ENCODE measurements at regions not wholly inside any gene's neighbourhood (a gene's known extent, or its start where the extent isn't known, plus 50 kb on each side); places are given as distances from the start of the nearest gene placed in this dataset.

DNA sequence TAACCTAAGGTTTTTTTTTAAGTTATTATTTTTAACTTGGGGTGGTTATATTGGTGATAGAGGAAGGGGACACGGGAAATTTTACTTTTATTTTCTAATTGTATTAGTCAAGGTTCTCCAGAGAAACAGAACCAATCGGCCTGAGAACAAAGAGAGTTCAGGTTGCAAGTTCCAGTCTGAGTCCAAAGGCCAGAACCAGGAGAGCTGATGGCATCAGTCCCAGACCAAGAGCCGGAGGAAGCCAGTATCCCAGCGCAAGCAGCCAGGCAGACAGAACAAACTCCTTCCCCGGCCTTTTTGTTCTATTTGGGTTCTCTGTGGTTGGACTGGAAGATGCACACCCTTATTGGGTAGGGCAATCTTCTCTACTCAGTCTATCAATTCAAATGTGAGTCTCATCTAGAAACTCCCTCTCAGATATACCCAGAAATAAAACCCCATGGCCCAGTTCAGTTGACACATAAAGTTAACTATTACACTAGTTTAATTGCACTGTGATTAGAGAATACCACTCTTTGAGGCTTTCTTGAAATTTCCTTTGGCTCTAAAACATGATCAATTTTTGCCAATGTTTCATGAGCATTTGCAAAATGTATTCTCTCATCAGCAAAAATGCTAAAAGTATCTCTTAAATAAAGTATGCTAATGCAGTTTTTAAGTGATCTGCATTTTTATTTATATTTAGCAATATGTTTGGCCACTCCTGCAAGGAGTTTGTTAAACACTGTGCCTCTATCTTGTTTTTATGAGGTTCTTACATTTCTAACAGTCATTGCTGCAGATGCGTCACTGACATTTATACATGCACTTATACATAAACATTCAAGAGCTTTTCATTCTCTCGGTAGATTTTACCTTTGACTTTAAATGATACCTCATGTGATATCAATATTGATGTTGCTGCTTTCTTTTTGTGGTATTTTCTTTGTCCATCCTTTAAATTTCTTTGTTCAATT is 103.2 kb upstream of the SSTR4 start:
- Histone ChIP-seq H3K36me3 (ENCODE audit: insufficient read depth, low read depth, low read length) (no peaks in the 10 kb centered on the region), H3K27ac (ENCODE audit: low read length) (no peak overlapping the region), H3K9ac (ENCODE audit: low read depth, low read length) (no peak overlapping the region), H3K27me3 (ENCODE audit: insufficient read depth, low read length) (no peaks in the 10 kb centered on the region), H3K4me1 (ENCODE audit: insufficient read depth, low read length) (no peaks in the 10 kb centered on the region), H3K4me3 (ENCODE audit: low read length) (no peak overlapping the region), H3K9me3 (ENCODE audit: insufficient read depth, low read depth, low read length) (no peaks in the 10 kb centered on the region)

DNA sequence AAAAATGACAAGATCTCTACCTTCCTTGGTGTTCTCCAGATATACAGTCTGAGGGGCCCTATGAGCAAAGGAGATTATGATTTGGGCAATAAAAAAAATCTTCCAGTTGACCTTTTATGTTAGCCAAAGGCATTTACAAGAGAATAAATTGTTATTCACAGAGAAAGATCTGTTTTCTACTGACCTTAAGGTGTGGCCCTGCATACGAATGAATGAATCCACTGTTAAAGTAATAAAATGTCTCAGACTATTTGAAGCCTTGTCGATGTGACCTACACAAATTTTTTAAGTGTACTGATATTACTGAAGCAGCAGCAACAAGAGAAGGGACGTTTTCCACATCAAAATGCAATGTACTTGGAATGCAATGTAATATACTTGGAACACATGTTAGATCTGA is 95.9 kb upstream of the SSTR4 start:
- H3K27me3 ChIP-seq (ENCODE audit: insufficient read depth, low read length): no peaks in the 10 kb centered on the region
- H3K4me1 ChIP-seq (ENCODE audit: insufficient read depth, low read length): no peaks in the 10 kb centered on the region
- H3K9ac ChIP-seq (ENCODE audit: low read depth, low read length): no peak overlapping the region
- H3K36me3 ChIP-seq (ENCODE audit: insufficient read depth, low read depth, low read length): no peaks in the 10 kb centered on the region
- no peak overlapping the region for H3K27ac ChIP-seq (ENCODE audit: low read length)
- no peaks in the 10 kb centered on the region for H3K9me3 ChIP-seq (ENCODE audit: insufficient read depth, low read depth, low read length)
- no peak overlapping the region for H3K4me3 ChIP-seq (ENCODE audit: low read length)

DNA sequence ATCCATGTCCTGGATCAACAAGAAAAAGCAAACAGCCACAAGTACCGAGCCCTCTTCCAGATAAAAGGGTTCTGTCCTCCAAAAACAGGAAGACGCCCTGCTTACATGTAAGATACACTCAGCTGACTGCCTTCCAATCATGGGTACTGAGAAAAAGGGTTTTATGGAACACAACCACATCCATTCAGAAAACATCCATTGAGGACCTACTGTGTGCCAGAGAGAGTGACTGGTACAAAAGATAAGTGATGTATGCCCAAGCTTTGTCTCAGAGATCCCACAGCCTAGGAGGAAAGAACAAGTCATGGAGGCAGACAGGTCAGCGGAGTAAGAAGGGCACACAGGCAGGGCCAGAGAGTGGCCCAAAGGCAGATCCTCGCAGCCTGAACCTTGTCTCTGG is 94.8 kb upstream of the SSTR4 start:
- Histone ChIP-seq H3K27ac (ENCODE audit: low read length) (no peak overlapping the region), H3K27me3 (ENCODE audit: insufficient read depth, low read length) (no peaks in the 10 kb centered on the region), H3K9me3 (ENCODE audit: insufficient read depth, low read depth, low read length) (no peaks in the 10 kb centered on the region), H3K4me3 (ENCODE audit: low read length) (no peak overlapping the region), H3K9ac (ENCODE audit: low read depth, low read length) (no peak overlapping the region), H3K36me3 (ENCODE audit: insufficient read depth, low read depth, low read length) (no peaks in the 10 kb centered on the region), H3K4me1 (ENCODE audit: insufficient read depth, low read length) (no peaks in the 10 kb centered on the region)

DNA sequence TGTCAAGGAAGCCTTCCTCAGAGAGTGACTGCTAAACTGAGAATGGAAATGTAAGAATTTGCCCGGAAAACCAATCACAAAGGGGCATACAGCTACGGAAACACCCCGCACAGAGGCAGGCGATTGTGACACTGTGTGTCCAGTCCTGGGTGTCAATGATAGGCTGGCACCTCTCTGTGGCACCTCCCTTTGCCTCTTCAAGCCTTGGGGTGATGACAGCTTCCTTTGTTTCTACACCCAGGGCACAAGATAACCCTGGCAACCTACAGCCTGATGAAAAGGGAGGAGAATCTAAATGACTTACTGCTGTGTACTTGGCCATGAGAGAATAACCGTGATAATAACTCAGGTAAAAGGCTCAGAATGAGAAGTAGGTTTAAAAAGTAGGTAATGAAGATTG is 93.6 kb upstream of the SSTR4 start:
- Histone ChIP-seq H3K4me1 (ENCODE audit: insufficient read depth, low read length) (no peaks in the 10 kb centered on the region), H3K27ac (ENCODE audit: low read length) (no peak overlapping the region), H3K36me3 (ENCODE audit: insufficient read depth, low read depth, low read length) (no peaks in the 10 kb centered on the region), H3K9me3 (ENCODE audit: insufficient read depth, low read depth, low read length) (no peaks in the 10 kb centered on the region), H3K27me3 (ENCODE audit: insufficient read depth, low read length) (no peaks in the 10 kb centered on the region), H3K4me3 (ENCODE audit: low read length) (no peak overlapping the region), H3K9ac (ENCODE audit: low read depth, low read length) (no peak overlapping the region)

DNA sequence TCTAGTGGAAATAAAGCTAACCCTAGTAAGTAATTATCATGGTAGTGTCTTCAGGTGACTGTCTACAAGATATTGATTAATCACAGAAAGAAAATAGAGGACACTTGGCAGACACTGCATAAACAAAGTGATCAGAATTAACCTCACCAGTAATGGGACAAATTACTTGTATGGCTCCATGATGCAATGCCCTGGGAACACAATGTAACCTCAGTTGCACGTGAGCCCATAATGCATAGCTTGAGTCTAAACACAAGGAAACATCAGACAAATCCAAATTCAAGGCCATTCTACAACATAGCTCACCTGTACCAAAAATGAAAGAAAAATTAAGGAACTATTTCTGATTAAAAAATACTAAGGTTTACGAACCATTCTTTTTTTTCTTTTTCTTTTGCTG is 92.4 kb upstream of the SSTR4 start:
- Histone ChIP-seq H3K36me3 (ENCODE audit: insufficient read depth, low read depth, low read length) (no peaks in the 10 kb centered on the region), H3K27ac (ENCODE audit: low read length) (no peak overlapping the region), H3K9me3 (ENCODE audit: insufficient read depth, low read depth, low read length) (no peaks in the 10 kb centered on the region), H3K27me3 (ENCODE audit: insufficient read depth, low read length) (no peaks in the 10 kb centered on the region), H3K4me1 (ENCODE audit: insufficient read depth, low read length) (no peaks in the 10 kb centered on the region), H3K4me3 (ENCODE audit: low read length) (no peak overlapping the region), H3K9ac (ENCODE audit: low read depth, low read length) (no peak overlapping the region)

DNA sequence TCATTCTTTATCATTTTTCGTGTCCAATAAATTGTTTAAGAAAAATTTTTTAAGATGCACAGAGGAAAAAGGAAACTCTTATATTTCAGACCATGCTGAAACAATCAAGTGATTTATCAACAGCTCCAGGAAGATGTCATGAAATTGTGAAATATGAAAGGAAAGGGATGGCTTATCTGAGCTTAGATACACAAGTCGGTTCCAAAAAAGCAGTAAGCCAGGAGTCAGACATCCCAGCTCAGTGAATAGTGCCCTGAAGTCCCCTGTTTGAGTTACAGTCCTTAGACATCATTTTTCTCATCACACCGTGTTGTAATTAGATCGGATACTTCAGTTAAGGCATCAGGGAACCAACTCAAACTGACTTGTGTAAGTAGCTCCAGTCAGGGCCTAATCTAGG is 91.0 kb upstream of the SSTR4 start:
- Histone ChIP-seq H3K27me3 (ENCODE audit: insufficient read depth, low read length) (no peaks in the 10 kb centered on the region), H3K36me3 (ENCODE audit: insufficient read depth, low read depth, low read length) (no peaks in the 10 kb centered on the region), H3K4me3 (ENCODE audit: low read length) (no peak overlapping the region), H3K9ac (ENCODE audit: low read depth, low read length) (no peak overlapping the region), H3K27ac (ENCODE audit: low read length) (no peak overlapping the region), H3K4me1 (ENCODE audit: insufficient read depth, low read length) (no peaks in the 10 kb centered on the region), H3K9me3 (ENCODE audit: insufficient read depth, low read depth, low read length) (no peaks in the 10 kb centered on the region)

DNA sequence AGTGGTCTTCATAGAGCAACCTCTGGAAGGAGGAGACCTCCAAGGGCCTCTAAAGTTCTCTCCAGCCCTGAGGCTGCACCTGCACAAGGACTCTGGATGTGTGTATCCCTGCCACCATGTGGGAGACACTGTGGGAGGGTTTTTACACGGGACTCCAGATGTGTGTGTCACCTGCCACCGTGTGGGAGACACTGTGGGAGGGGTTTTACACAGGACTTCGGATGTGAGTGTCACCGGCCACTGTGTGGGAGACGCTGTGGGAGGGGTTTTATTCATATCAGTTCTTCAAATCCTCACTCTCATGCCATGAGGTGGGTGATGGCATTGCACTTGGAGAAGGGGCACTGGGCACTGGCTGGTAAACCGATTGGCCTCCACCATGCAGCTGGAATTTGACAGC is 90.2 kb upstream of the SSTR4 start:
- no peak overlapping the region for H3K27ac ChIP-seq (ENCODE audit: low read length)

DNA sequence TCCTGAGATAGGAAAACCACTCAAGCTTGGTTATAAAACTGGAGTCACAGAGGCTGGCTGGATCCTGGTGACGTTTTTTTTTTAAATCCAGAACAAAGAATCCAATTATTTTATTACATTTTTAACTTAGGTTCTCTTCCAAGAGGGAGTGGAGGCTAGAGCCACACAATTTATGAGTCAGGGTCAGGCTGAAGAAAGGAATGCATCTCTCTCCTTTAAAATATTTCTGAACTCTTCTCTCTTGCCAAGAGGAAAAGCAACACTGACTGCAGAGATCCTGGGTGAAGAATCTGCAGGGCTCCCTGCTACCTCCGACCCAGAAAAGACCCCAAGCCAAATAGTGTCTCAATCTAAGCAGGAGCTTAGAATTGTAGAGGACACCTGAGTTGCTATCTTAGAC is 88.5 kb upstream of the SSTR4 start:
- Histone ChIP-seq H3K36me3 (ENCODE audit: insufficient read depth, low read depth, low read length) (no peaks in the 10 kb centered on the region), H3K4me1 (ENCODE audit: insufficient read depth, low read length) (no peaks in the 10 kb centered on the region), H3K27me3 (ENCODE audit: insufficient read depth, low read length) (no peaks in the 10 kb centered on the region), H3K27ac (ENCODE audit: low read length) (no peak overlapping the region), H3K4me3 (ENCODE audit: low read length) (no peak overlapping the region), H3K9ac (ENCODE audit: low read depth, low read length) (no peak overlapping the region), H3K9me3 (ENCODE audit: insufficient read depth, low read depth, low read length) (no peaks in the 10 kb centered on the region)

More for the DNA sequence above, 90.2 kb upstream of the SSTR4 start:
- Histone ChIP-seq H3K9ac (ENCODE audit: low read depth, low read length) (no peak overlapping the region), H3K4me3 (ENCODE audit: low read length) (no peak overlapping the region), H3K36me3 (ENCODE audit: insufficient read depth, low read depth, low read length) (no peaks in the 10 kb centered on the region), H3K9me3 (ENCODE audit: insufficient read depth, low read depth, low read length) (no peaks in the 10 kb centered on the region), H3K4me1 (ENCODE audit: insufficient read depth, low read length) (no peaks in the 10 kb centered on the region), H3K27me3 (ENCODE audit: insufficient read depth, low read length) (no peaks in the 10 kb centered on the region)

DNA sequence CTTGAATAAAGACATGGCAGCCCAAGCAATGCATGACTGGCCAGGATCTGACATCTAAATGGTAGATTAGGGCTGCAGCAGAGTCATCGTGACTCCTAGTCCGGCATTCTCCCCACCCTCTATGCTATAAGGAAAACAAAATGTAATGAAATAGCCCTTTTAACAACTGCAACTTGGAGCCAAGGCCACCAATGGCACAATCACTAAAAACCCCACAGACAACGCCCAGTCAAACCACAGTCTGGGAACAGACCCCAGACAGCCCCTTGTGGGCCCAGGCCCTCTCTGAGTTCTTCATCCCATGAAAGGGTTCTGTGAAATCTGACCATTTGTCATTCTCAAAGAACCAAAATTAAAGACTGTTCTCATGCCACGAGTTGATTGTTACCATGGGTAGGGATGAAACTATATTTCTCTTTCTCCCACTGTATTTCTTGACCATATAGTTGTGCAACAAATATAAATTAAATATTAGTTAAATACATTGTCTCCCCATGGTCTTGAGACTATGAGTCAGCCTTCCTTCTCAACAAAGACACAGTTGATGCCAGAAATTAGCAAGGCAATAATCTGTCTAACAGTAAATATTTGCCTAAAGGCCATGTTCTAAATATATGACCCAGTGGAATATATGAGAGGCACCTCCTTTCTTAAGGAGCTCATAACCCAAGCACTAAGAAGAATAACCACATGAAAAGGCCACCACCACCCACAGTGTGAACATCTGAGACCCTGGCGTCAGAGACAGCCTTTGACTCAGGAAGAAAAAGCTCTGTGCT is 85.6 kb upstream of the SSTR4 start:
- H3K27me3 ChIP-seq (ENCODE audit: insufficient read depth, low read length): no peaks in the 10 kb centered on the region
- no peak overlapping the region for H3K27ac ChIP-seq (ENCODE audit: low read length)
- H3K36me3 ChIP-seq (ENCODE audit: insufficient read depth, low read depth, low read length): no peaks in the 10 kb centered on the region

DNA sequence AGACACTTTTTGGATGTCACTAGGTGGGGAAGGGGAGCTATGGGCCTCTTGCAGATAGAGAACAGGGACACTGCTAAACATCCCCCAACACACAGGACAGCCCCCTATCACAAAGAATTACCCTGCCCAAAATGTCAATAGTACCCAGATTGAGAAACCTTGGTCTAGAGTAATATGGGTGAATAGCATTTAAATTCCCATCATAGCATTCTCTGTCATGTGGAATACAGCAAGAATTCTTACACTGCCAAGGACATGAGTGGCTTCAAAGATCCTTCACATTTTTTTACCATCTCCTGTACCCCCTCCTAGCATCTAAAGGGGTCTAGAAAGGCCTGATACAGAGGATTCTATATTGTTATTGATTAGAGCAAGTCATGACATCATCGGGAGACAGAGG is 83.1 kb upstream of the SSTR4 start:
- no peak overlapping the region for H3K4me3 ChIP-seq (ENCODE audit: low read length)
- H3K27ac ChIP-seq (ENCODE audit: low read length): no peak overlapping the region
- no peaks in the 10 kb centered on the region for H3K4me1 ChIP-seq (ENCODE audit: insufficient read depth, low read length)
- H3K9ac ChIP-seq (ENCODE audit: low read depth, low read length): no peak overlapping the region
- no peaks in the 10 kb centered on the region for H3K27me3 ChIP-seq (ENCODE audit: insufficient read depth, low read length)
- H3K36me3 ChIP-seq (ENCODE audit: insufficient read depth, low read depth, low read length): no peaks in the 10 kb centered on the region
- no peaks in the 10 kb centered on the region for H3K9me3 ChIP-seq (ENCODE audit: insufficient read depth, low read depth, low read length)

More for the DNA sequence above, 85.6 kb upstream of the SSTR4 start:
- Histone ChIP-seq H3K9me3 (ENCODE audit: insufficient read depth, low read depth, low read length) (no peaks in the 10 kb centered on the region), H3K9ac (ENCODE audit: low read depth, low read length) (no peak overlapping the region), H3K4me3 (ENCODE audit: low read length) (no peak overlapping the region), H3K4me1 (ENCODE audit: insufficient read depth, low read length) (no peaks in the 10 kb centered on the region)

DNA sequence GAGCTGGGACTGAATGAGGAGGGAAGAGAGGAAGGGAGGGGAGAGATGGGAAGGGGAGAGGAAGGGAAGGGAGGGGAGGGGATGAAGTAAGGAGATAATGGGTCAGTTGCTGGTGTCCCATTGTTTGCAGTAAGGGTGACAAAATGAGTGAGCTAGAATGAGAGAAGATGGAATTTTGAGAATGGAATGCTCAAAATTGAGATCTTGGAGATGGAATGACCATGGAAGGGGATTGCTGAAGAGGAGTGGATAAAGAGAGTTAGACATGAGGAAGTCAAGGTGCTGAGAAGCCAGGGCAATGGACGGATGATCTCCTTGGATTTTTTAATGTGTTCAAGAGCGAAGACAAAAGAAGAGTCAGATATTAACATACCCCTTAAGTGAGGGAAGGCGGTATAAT is 80.5 kb upstream of the SSTR4 start:
- Histone ChIP-seq H3K4me3 (ENCODE audit: low read length) (no peak overlapping the region), H3K4me1 (ENCODE audit: insufficient read depth, low read length) (no peaks in the 10 kb centered on the region), H3K36me3 (ENCODE audit: insufficient read depth, low read depth, low read length) (no peaks in the 10 kb centered on the region), H3K9me3 (ENCODE audit: insufficient read depth, low read depth, low read length) (no peaks in the 10 kb centered on the region), H3K9ac (ENCODE audit: low read depth, low read length) (no peak overlapping the region), H3K27me3 (ENCODE audit: insufficient read depth, low read length) (no peaks in the 10 kb centered on the region), H3K27ac (ENCODE audit: low read length) (no peak overlapping the region)

DNA sequence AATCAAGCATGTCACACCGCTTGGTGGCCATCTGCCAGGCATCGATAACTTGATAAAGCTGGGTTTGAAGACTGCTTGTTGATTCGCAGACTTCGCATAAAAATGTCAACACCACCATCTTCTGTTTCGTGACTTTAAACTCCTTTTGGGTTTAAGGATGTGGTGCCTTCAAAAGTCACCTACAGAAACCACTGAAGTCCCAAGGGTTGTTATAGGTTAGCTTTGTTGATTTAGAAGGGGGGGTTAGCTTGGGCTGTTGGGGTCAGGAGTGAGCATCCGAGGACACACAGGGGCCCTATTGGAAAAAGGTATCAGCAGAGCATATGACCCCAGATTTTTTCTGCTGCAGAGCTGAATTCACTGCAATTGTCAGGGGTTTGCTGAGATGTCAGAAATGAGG is 76.7 kb upstream of the SSTR4 start:
- H3K27me3 ChIP-seq (ENCODE audit: insufficient read depth, low read length): no peaks in the 10 kb centered on the region
- H3K9me3 ChIP-seq (ENCODE audit: insufficient read depth, low read depth, low read length): no peaks in the 10 kb centered on the region; the same call in 1 of the 2 replicates
- no peaks in the 10 kb centered on the region for H3K36me3 ChIP-seq (ENCODE audit: insufficient read depth, low read depth, low read length)
- no peak overlapping the region for H3K4me3 ChIP-seq (ENCODE audit: low read length)
- H3K4me1 ChIP-seq (ENCODE audit: insufficient read depth, low read length): no peaks in the 10 kb centered on the region; the same call in 1 of the 2 replicates
- H3K9ac ChIP-seq (ENCODE audit: low read depth, low read length): no peak overlapping the region
- no peak overlapping the region for H3K27ac ChIP-seq (ENCODE audit: low read length)

Data from iPS-20b (cell line).